Chondrocyte (in vitro differentiated cells): ENCODE measurements at regions not wholly inside any gene's neighbourhood (a gene's known extent, or its start where the extent isn't known, plus 50 kb on each side); places are given as distances from the start of the nearest gene placed in this dataset.

ENCODE experiments used
- DNase-seq: peaks from one replicate; pipeline ENCODE4 v3.0.0; 2021; ENCODE audit warnings: mixed read lengths, low spot score
- H3K27ac Mint-ChIP-seq: one replicate; pipeline ENCODE4 v1.8.0; 2021; ENCODE audit warnings: mild to moderate bottlenecking, moderate library complexity, mixed read lengths; ENCODE audit not compliant: unreplicated experiment
- H3K27me3 Mint-ChIP-seq: 2 replicates; pipeline ENCODE4 v1.8.0; 2021; ENCODE audit warnings: low read depth, mixed read lengths
- H3K36me3 Mint-ChIP-seq: 2 replicates; pipeline ENCODE4 v1.8.0; 2021; ENCODE audit warnings: low read depth, mixed read lengths
- H3K4me1 Mint-ChIP-seq: 2 replicates; pipeline ENCODE4 v1.8.0; 2021; ENCODE audit warnings: low read depth, mild to moderate bottlenecking, mixed read lengths
- H3K4me3 Mint-ChIP-seq: one replicate; pipeline ENCODE4 v1.8.0; 2021; ENCODE audit warnings: mild to moderate bottlenecking, moderate library complexity, mixed read lengths; ENCODE audit not compliant: unreplicated experiment
- H3K9me3 Mint-ChIP-seq: 2 replicates; pipeline ENCODE4 v1.8.0; 2021; ENCODE audit warnings: low read depth, mixed read lengths
- TF ChIP-seq, protein P1 (sequence below): fragments of 200-600 bp; sonication (generic); IDR thresholded peaks from 2 replicates; pipeline ENCODE4 v1.5.0; 2021; ENCODE audit warnings: antibody characterized with exemption, mild to moderate bottlenecking, moderate library complexity

GRCh38 chr9:78807286-78807685 lies 510.4 kb downstream of the PSAT1 start:
- no peaks in the 10 kb centered on the region for H3K9me3 Mint-ChIP-seq
- H3K27ac Mint-ChIP-seq = no peak overlapping the region
- H3K4me3 Mint-ChIP-seq = no peak overlapping the region
- no peak for DNase-seq
- H3K4me1 Mint-ChIP-seq = peaks cover 20% of the 10 kb centered on the region
- TF ChIP-seq, protein P1, sequence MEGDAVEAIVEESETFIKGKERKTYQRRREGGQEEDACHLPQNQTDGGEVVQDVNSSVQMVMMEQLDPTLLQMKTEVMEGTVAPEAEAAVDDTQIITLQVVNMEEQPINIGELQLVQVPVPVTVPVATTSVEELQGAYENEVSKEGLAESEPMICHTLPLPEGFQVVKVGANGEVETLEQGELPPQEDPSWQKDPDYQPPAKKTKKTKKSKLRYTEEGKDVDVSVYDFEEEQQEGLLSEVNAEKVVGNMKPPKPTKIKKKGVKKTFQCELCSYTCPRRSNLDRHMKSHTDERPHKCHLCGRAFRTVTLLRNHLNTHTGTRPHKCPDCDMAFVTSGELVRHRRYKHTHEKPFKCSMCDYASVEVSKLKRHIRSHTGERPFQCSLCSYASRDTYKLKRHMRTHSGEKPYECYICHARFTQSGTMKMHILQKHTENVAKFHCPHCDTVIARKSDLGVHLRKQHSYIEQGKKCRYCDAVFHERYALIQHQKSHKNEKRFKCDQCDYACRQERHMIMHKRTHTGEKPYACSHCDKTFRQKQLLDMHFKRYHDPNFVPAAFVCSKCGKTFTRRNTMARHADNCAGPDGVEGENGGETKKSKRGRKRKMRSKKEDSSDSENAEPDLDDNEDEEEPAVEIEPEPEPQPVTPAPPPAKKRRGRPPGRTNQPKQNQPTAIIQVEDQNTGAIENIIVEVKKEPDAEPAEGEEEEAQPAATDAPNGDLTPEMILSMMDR = no peak
- H3K36me3 Mint-ChIP-seq = no peaks in the 10 kb centered on the region
- H3K27me3 Mint-ChIP-seq = no peaks in the 10 kb centered on the region

- H3K4me3 Mint-ChIP-seq = no peak overlapping the region
- no peak for DNase-seq
- H3K27ac Mint-ChIP-seq = no peak overlapping the region
Measured at GRCh38 chr9:78808048-78808447, 511.1 kb downstream of the PSAT1 start.

GRCh38 chr9:78811622-78812276 lies 514.8 kb downstream of the PSAT1 start:
- Mint-ChIP-seq H3K4me3 (no peak overlapping the region), H3K4me1 (peaks cover 13% of the 10 kb centered on the region), H3K36me3 (no peaks in the 10 kb centered on the region), H3K27ac (no peak overlapping the region), H3K9me3 (peaks cover 4% of the 10 kb centered on the region), H3K27me3 (no peaks in the 10 kb centered on the region)
- TF ChIP-seq, protein P1 = no peak
- DNase-seq = no peak

More at GRCh38 chr9:78808048-78808447, 511.1 kb downstream of the PSAT1 start:
- Mint-ChIP-seq H3K27me3 (no peaks in the 10 kb centered on the region), H3K4me1 (peaks cover 20% of the 10 kb centered on the region), H3K9me3 (no peaks in the 10 kb centered on the region), H3K36me3 (no peaks in the 10 kb centered on the region)
- TF ChIP-seq, protein P1 = no peak

GRCh38 chr9:78812665-78813064 lies 515.7 kb downstream of the PSAT1 start:
- H3K27ac Mint-ChIP-seq = no peak overlapping the region
- no peaks in the 10 kb centered on the region for H3K27me3 Mint-ChIP-seq
- H3K4me3 Mint-ChIP-seq = no peak overlapping the region
- no peaks in the 10 kb centered on the region for H3K36me3 Mint-ChIP-seq
- H3K4me1 Mint-ChIP-seq = peaks cover 8% of the 10 kb centered on the region
- DNase-seq = no peak
- TF ChIP-seq, protein P1 = no peak
- H3K9me3 Mint-ChIP-seq = peaks cover 4% of the 10 kb centered on the region

DNA sequence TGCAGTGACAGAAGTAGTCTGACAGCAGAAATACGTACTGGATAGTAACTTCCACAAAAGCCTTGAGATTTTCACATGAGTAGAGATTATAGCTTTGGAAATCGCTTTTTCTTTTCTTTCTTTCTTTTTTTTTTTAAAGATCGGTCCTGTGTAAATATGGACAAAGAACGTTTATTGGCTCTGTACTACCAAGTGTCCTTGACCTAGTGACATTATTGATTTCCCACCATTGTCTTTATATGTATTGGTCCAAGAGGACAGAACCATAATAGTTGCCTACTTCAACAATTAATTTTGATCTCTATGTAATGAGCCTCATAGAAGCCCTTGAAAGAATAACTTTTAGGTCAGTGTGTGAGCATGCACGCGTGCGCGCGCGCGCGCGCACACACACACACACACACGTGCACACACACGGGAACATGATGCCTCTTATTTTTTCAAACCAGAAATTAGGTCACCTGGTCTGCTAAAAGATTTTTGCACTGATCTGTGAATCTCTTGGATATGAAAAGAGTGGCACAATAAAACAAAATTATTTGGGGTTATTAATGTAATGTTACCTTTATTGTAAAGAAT lies 516.8 kb downstream of the PSAT1 start:
- peaks cover 4% of the 10 kb centered on the region for H3K9me3 Mint-ChIP-seq
- no peak overlapping the region for H3K27ac Mint-ChIP-seq
- no peaks in the 10 kb centered on the region for H3K27me3 Mint-ChIP-seq
- no peaks in the 10 kb centered on the region for H3K36me3 Mint-ChIP-seq
- no peak for DNase-seq
- no peak overlapping the region for H3K4me3 Mint-ChIP-seq
- H3K4me1 Mint-ChIP-seq = peaks cover 8% of the 10 kb centered on the region
- TF ChIP-seq, protein P1 = no peak
